ENCODE measurements at regions not wholly inside any gene's neighbourhood (a gene's known extent, or its start where the extent isn't known, plus 50 kb on each side); places are given as distances from the start of the nearest gene placed in this dataset.

DNA sequence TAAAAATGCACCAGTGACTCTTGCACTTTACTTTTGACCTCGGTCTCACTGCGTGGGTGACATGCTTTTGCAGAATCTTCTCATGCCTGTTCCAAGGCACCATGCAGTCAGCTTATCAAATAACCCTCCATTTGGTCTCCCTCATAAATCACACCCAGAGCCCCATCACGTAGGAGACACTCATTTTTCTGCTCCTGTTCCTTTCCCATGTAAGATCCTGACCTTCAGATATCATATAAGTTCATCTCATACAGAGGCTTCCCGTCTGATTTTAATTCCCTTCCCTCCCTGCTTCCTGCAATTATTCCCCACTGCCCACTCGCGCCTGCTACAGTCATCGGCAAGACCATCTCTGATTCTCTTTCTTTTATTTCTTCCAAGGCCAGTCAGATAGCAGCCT lies 1226.3 kb upstream of the AUTS2 start:
- TF ChIP-seq POLR2AphosphoS5 (IDR thresholded peaks at IDR 0.05; ENCODE audit: borderline replicate concordance, low read depth, low read length) (no peak), EZH2 (IDR thresholded peaks at IDR 0.05) (no peak)
